Parathyroid adenoma (tissue), 2 donors: ENCODE measurements at regions not wholly inside any gene's neighbourhood (a gene's known extent, or its start where the extent isn't known, plus 50 kb on each side); places are given as distances from the start of the nearest gene placed in this dataset.

Experiments used
- H2AFZ ChIP-seq: fragments of 300-600 bp; sonication (generic); one replicate; pipeline ENCODE4 v1.7.0; 2017; ENCODE audit warnings: antibody characterized with exemption, mild to moderate bottlenecking
- H3K27ac ChIP-seq: fragments of 300-600 bp; sonication (generic); one replicate; pipeline ENCODE4 v1.7.0; 2017
- H3K27me3 ChIP-seq: fragments of 300-600 bp; sonication (generic); one replicate; pipeline ENCODE4 v1.7.0; 2017; ENCODE audit warnings: low read length; ENCODE audit not compliant: control insufficient read depth, insufficient read depth
- H3K36me3 ChIP-seq: fragments of 300-600 bp; sonication (generic); one replicate; pipeline ENCODE4 v1.7.0; 2017; ENCODE audit warnings: low read length; ENCODE audit not compliant: control insufficient read depth, insufficient read depth
- H3K4me1 ChIP-seq: fragments of 300-600 bp; sonication (generic); one replicate; pipeline ENCODE4 v1.7.0; 2017; ENCODE audit warnings: control low read depth
- H3K4me2 ChIP-seq: fragments of 300-600 bp; sonication (generic); one replicate; pipeline ENCODE4 v1.7.0; 2017; ENCODE audit warnings: low read length
- H3K4me3 ChIP-seq: fragments of 300-600 bp; sonication (generic); one replicate; pipeline ENCODE4 v1.7.0; 2017; ENCODE audit warnings: low read depth, low read length
- H3K79me2 ChIP-seq: fragments of 300-600 bp; sonication (generic); one replicate; pipeline ENCODE4 v1.7.0; 2017; ENCODE audit warnings: control low read depth
- H3K9ac ChIP-seq: fragments of 300-600 bp; sonication (generic); one replicate; pipeline ENCODE4 v1.7.0; 2017; ENCODE audit warnings: mild to moderate bottlenecking
- H3K9me3 ChIP-seq: fragments of 300-600 bp; sonication (generic); one replicate; pipeline ENCODE4 v1.7.0; 2017; ENCODE audit warnings: low read length; ENCODE audit not compliant: control insufficient read depth
- CTCF ChIP-seq: fragments of 300-600 bp; sonication (generic); IDR thresholded peaks from one replicate; pipeline ENCODE4 v1.7.0; 2017; ENCODE audit warnings: antibody characterized with exemption, mild to moderate bottlenecking
- donor health status: primary hyperparathyroidism.

DNA sequence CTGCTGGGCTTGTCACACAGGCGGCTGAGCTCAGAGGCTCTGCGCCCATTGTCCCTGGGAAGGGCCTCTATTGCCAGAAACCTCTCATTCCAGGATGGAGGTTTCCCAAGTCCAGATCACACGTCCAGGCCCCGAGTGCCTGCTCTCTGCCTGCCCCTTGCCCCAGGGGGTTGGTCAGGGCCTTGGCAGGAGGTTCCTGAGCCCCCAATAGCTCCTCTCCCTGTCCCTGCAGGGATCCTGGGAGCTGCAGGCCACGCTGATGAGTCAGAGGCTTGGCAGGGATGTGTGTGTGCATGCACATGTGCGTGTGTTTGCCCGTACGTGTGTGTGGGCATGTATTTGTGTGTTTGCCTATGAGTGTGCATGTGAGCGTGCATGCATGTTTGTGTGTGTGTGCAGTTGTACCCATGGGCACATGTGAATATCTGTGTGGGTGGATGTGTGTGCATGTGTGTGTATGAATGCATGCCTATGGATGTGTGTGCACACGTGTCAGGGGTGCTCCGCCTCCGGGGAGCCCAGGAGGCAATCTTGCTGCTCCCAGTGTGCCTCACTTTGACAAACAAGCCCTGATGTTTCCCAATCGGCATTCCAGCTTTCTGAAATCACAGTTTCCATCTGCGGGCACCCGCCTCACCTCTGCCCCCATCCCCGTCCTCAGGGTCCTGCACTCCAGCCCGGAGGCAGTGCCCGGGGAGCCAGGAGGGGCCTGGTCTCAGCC lies 98.4 kb upstream of the GSE1 start:
- H3K4me3 ChIP-seq: peak overlapping the region; percentile 26

DNA sequence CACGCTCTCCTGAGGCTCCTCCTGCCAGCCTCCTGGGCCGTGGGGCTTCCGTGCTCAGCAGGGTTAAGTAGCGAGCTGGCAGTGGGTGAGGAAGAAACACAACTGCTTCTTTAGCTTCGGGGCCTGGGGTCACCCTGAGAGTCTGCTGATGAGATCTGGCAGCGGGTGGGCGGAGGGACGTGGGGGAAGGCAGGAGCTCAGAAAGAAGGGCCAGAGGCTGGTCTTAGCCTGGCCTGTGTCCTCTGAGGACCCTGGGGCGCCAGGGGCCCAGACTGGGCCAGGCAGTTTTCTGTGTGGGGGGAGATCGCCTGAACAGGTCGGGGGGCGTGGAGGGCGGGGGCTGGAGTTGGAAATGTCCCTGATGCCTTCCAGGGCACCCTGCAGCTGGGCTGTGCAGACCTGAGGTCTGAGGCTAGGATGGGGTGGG lies 97.8 kb upstream of the GSE1 start:
- H3K36me3 ChIP-seq: no peaks in the 10 kb centered on the region
- H3K4me2 ChIP-seq: peak overlapping the region; percentile 54
- H3K4me1 ChIP-seq: peaks cover 51% of the 10 kb centered on the region
- H3K79me2 ChIP-seq: peaks cover 36% of the 10 kb centered on the region
- TF ChIP-seq CTCF: no peak
- H3K27ac ChIP-seq: peak overlapping the region; percentile 99
- H3K9ac ChIP-seq: peak overlapping the region; percentile 35
- H3K4me3 ChIP-seq: peak overlapping the region; percentile 26
- no peaks in the 10 kb centered on the region for H3K9me3 ChIP-seq
- H2AFZ ChIP-seq: peak overlapping the region; percentile 56
- H3K27me3 ChIP-seq: no peaks in the 10 kb centered on the region

More for the DNA sequence above, 98.4 kb upstream of the GSE1 start:
- H3K9ac ChIP-seq: peak overlapping the region; percentile 1
- TF ChIP-seq CTCF: no peak
- peaks cover 36% of the 10 kb centered on the region for H3K79me2 ChIP-seq
- H3K9me3 ChIP-seq: no peaks in the 10 kb centered on the region
- H3K27me3 ChIP-seq: no peaks in the 10 kb centered on the region
- peak overlapping the region; percentile 56 for H2AFZ ChIP-seq
- H3K27ac ChIP-seq: peak overlapping the region; percentile 99
- no peaks in the 10 kb centered on the region for H3K36me3 ChIP-seq
- H3K4me1 ChIP-seq: peaks cover 45% of the 10 kb centered on the region
- H3K4me2 ChIP-seq: peak overlapping the region; percentile 54

DNA sequence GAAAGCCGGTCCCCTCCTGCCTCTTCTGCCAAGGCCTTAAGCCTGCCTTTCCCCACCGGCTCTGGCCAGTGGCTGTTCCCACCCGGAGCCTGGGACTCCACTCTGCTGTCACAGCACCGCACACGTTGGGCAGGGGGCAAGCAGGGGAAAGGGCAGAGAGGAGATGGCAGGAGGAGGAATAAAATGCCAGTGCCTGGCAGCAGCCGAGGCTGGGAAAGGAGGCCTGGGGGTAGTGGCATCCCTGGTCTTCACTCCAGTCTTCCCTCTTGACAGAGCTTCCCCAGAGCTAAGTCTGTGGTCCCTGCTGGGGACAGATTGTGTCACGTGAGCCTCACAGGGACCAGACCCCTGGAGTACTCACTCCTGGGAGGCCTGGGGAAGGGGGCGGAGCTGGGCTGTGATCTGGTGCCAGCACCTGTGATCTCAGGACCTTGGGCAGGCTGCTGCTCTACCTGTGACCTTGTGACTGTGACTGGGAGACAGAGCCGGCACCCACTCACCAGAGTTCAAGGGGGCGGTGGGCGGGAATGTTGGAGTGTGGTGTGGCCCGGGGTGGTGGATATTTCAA lies 97.2 kb upstream of the GSE1 start:
- Histone ChIP-seq H3K9ac (peak overlapping the region; percentile 35), H3K36me3 (no peaks in the 10 kb centered on the region), H3K79me2 (peaks cover 36% of the 10 kb centered on the region), H2AFZ (peak overlapping the region; percentile 20), H3K27ac (peak overlapping the region; percentile 99), H3K4me3 (no peak overlapping the region), H3K27me3 (no peaks in the 10 kb centered on the region), H3K9me3 (no peaks in the 10 kb centered on the region), H3K4me2 (peak overlapping the region; percentile 54), H3K4me1 (peaks cover 51% of the 10 kb centered on the region)
- TF ChIP-seq CTCF: no peak

DNA sequence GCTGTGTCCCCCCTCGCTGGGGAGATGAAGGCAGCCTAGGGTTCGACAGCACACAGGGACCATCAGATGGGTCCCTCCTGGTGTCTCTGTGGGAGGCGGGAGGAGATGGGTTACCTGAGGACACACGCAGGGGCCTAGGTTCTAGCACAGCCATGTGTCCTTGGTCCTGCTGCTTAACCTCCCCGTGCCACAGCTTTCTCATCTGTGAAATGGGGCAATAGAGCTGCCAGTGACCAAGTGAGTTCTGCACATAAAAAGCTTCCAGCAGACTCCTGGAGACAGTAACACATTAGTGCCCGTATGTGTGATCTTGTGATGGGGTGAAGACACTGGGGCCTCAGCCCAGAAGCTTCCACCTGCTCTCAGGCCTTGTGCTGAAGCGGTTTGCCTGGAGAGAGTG lies 96.0 kb upstream of the GSE1 start:
- no peak overlapping the region for H3K4me2 ChIP-seq
- peak overlapping the region; percentile 5 for H3K27ac ChIP-seq
- H3K79me2 ChIP-seq: peaks cover 42% of the 10 kb centered on the region
- H3K9ac ChIP-seq: no peak overlapping the region
- H2AFZ ChIP-seq: no peak overlapping the region
- peaks cover 64% of the 10 kb centered on the region for H3K4me1 ChIP-seq
- no peaks in the 10 kb centered on the region for H3K36me3 ChIP-seq
- no peak overlapping the region for H3K4me3 ChIP-seq
- no peaks in the 10 kb centered on the region for H3K9me3 ChIP-seq
- H3K27me3 ChIP-seq: no peaks in the 10 kb centered on the region
- no peak for TF ChIP-seq CTCF
